ENCODE measurements at regions not wholly inside any gene's neighbourhood (a gene's known extent, or its start where the extent isn't known, plus 50 kb on each side); places are given as distances from the start of the nearest gene placed in this dataset.
"Not testable (repeated sequence)": the region's sequence is repeated elsewhere in the genome, so short reads cannot be mapped to it uniquely, and the experiment has no call there.

DNA sequence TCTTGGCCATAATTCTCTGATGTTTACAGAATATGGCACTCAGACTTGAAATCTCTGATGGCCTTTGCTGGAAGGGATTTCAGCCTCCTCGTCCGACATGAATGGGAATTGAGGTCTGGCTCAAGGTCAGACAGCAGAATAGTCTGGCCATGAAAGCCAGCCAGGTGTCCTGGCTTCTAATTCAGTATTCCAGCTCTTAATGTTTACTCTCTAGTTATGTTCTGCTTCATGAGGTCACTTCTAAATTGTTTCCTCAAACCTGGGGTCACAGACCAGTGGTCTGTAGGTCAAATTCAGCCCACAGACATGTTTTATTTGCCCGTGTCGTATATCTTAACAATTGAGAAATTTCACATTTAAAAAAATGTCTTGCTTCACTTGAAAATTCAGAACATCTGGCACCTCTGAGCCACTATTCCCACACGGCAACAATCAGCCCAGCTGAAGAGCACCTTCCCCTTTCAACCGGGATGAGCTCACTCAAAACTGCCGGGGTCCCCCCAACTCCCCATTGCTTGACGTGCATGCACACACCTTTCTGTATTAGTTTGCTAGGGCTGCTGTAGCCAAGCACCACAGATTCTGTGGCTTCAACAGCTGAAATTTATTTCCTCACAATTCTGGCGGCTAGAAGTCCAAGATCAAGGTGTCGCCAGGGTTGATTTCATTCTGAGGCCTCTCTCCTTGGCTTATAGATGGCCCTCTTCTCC lies 243.5 kb downstream of the ENC1 start:
- no peak for DNase-seq

DNA sequence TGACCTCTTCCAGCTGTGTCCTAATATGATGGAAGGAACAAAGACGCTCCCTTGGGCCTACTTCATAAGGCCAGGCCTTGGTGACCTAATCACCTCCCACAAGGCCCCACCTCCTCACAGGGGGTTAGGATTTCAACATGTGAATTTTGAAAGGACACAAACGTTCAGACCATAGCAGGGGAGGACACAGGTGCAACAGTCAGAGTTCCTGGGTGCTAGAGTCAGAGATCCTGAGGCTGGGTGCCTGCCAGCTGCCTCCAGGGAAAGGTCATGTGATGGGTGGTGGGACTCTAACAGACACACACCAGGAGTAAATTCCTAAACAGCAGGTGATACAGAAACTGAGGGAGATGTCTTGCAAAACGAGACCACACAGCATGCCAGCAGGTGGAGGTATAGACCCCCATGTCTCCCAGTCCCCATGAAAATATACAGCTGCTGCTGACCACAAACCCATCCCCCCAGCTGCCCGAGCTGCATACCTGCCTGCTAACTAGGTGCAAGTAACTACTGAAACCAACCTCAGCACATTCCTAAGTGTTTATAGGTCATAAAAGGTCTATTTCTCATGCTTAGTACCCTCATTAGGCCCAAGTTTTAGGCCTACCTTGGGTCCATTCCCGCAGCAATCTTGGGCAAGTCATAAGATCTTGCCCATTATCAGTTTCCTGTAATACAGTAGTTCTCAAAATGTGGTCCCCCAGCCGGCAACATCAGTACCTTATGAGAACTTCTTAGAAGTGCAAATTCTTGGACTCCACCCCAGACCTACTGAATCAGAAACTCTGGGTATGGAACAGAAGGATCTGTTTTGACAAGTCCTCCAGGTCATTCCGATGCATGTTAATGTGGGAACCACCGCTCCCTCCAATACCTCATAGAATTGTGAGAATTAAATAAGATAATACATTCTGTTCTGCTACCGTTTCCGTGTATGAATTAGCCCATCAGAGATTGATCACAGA lies 245.3 kb downstream of the ENC1 start:
- DNase-seq, result no peak

DNA sequence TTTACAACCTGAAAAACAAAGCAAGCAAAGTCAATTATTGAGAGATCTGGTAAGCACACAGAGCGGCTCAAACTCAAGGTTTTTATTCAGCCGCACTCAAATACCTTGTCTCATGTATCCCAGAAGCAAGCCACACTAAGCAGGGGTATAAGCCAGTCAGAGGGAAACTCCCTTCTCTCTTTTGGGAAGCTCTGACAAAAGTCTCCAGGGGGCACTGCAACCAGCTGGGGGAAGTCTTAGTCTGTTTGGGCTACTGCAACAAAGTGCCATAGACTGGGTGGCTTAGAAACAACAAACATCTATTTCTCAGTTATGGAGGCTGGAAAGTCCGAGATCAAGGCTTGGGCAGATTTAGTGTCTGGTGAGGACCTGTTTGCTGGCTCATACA lies 246.0 kb downstream of the ENC1 start:
- DNase-seq, result no peak

DNA sequence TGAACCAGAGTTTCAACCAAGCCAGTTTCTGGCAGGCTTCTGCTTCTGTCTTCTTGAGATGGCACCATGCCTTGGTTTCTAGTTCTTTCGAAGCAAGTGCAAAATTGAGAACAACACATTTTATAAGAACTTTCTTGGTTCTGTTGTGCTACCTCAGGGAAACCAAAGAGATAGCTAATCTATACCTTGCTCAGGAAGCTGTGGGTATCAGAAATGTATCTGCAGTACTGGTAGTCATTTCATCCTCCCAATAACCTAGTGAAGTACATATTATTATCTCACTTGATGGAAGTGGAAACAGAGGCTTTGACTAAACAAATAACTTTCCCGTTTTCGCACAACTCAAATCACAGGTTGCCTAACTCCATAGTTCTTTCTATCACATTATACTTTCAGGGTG lies 246.6 kb downstream of the ENC1 start:
- DNase-seq, result no peak

DNA sequence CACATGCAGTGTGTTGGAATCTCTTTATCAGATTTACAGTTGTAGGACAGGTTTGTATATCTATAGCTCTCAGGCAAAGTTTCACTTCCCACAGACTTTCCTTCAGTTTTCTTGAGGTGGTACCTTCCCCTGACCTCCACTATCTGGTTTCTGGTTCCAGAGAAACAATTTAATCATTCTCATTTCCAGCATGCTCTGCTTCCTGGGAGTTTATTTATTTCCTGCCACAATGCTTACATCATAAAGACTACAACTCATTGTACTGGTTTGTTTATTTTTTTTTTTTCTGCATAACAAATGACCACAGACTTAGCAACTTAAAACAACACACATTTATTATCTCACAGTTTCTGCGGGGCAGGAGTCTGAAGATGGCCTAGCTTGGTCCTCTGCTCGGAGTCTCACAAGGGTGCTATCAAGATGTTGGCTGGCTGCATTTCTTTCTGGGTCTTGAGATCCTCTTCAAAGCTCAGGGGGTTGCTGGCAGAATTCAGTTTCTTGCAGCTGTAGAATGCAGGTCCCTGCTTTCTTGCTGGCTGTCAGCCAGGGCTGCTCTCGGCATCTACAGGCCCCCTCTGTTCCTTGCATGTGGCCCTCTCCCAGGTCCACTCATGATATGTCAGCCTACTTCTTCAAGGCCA lies 247.7 kb downstream of the ENC1 start:
- DNase-seq, result no peak

DNA sequence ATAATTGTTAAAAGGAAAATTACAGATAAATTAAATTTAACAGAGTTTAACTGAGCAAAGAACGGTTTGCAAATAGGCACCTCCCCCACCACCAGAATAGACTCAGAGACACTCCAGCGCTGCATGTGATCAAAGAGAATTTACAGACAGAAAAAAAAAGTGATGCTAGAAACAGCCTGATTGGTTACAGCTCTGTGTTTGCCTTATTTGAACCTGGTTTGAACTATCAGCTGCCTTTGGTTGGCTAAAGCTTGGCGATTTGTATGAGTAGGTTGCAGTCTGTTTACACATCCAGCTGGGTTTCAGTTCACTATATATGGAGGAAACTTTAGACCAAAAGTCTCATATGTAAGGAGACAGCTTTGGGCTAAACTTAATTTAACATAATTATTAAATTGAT lies 249.1 kb downstream of the ENC1 start:
- DNase-seq, result no peak

DNA sequence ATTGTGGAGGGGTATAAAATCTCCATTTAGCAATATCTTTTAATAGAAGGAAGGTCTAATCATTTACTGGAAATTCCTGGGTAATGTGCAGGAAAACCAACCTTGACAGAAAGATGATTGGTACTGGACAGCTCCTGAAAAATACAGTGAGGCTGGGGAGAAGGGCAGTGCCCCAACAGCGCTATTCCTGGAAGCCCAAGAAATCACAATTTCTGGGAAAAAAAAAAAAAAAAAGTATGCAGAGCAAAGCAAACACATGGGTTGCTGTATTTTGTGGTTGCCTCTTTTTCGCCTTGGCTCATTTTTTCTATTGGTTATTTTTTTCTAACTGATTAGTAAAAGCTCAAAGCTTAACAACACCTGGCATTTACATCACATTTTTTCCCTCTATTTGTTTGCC lies 249.7 kb downstream of the ENC1 start:
- no peak for DNase-seq

DNA sequence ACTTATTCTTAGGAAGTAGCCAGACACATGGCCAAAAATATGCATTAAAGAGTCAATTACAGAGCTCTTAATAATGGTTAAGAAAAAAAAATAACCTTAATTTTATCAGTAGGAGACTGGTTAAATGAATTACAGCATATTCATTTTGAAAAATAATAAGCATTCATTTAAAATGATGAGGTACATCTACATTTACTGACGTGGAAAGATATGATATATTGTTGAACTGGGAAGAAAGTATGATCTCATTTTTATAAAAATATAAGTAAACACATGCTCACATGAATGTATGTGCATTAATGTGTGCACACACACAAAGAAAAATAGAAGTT lies 250.3 kb downstream of the ENC1 start:
- DNase-seq, result no peak

DNA sequence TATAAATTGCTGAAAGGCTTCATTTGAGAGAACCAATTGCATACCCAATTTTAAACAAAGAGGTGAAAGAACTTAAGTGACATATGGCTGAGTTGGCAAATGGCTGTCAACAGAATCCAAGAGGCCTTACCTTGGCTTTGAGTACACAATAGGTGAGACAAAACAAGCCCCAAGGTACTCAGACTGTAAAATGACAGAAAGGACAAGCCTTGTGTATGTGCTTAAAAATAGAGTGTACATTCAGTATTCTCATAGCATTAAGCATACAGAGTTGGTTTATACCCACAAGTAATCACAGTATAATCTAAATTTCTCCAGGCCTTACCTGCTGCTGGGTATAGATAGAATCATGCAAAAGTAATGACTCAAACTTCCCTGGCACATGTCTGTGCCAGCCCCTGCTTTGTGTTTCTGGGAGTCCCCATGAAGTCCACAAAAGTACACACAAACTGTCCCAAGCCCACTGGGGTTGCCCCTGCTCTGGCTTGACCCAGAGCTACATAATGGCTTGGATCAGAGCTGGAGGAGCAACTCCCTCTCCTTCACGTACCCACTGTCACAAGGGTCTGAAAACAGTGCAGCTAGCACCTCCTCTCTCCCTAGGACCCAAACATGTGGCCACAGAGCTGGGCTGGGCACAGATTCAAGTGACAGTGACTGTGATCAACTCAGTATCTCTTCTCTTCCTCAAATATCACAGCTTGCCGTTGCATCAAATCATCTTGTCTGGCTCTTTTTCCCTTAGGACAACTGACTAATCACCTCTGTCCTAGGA lies 250.8 kb downstream of the ENC1 start:
- DNase-seq, result no peak

DNA sequence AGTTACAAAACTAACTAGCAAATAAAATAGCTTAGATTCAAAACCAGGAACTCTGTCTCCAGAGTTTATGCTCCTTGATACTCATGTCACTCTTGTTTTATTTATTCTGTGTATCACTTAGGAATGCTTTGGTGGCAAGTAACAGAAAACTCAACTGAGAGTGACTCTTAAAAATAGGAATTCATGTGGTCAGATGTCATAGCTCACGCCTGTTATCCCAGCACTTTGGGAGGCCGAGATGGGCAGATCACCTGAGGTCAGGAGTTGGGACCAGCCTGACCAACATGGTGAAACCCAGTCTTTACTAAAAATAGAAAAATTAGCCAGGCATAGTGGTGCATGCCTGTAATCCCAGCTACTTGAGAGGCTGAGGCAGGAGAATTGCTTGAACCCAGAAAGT lies 252.1 kb downstream of the ENC1 start:
- DNase-seq, result not testable (repeated sequence)

DNA sequence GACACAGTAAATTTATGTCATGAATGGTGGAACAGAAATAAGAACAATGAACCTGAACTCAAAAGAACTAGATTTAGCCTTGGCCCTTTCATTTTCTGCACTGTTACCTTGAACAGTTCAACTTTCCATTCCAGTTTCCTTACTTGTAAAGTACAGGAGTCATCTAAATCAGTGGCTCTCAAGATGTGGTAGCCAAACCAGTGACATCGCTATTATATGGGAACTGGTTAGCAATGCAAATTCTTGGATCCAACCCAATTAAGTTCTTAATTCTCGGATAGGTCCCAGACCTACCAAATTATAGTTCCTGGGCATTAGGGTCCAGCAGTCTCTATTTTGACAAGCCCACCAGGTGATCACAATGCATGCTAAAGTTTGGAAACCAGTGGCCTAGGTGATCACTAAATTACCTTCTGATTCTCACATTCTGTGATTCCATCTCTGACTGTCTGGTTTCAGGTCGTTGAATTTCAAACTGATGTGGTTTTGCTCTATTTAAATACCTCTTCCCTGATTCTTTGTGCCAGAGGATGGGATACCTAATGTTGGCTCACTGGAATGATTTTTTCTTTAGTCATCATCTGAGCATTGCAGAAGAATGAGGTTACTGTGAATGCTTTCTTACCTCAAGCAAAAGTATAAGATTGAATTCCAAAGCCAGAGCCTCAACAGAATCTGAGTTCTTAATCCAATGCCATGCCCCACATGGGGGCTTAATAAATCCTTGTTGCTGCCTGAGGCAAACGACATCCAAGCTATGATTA lies 253.8 kb downstream of the ENC1 start:
- DNase-seq, result no peak

DNA sequence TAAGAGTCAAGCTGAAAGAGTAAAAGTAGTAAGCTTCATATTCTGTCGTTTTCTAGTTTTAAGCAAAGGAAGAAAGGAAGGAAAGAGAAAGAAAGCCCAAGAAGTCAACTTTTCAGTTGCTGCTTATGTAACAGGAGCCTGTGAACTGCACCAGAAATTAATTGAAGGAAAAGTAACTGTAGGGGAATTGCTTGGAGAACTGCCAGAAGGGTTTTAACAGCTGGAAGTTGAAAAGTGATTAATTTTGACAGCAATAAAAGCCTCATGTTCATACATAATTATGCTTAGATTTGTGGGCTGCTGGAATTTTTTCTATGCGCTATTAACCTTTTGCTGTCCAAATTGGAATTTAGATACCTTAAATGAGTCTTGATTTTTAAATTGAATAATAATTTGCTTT lies 255.7 kb downstream of the ENC1 start:
- no peak for DNase-seq

DNA sequence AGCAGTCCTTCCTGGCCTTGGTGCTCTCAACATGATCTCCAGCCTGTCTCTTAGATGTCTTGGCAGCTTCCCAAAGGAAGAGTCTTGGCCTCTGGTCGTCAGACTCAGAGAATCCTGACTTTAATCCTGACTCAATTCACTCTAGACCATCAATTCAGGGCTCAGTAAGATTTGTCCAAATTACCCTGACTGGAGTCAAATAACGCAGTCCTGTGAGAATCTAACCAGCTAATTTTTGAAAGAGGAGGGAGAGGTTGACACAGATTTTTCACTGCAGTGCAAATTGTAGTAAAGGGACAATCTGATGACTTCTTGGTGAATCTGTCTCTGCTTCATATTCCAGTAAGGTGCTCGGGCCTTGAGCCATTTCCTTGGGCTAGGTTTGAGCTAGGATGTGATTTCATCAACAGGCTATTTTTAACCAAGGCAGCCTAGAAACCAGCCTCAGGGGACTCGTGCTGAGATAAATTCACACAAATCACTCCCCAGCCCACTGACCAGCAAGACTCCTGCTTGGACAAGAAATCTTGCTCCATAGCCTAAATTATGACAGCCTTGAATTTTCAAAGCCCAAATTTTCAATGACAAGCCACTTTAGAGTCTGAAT lies 257.4 kb downstream of the ENC1 start:
- no peak for DNase-seq

DNA sequence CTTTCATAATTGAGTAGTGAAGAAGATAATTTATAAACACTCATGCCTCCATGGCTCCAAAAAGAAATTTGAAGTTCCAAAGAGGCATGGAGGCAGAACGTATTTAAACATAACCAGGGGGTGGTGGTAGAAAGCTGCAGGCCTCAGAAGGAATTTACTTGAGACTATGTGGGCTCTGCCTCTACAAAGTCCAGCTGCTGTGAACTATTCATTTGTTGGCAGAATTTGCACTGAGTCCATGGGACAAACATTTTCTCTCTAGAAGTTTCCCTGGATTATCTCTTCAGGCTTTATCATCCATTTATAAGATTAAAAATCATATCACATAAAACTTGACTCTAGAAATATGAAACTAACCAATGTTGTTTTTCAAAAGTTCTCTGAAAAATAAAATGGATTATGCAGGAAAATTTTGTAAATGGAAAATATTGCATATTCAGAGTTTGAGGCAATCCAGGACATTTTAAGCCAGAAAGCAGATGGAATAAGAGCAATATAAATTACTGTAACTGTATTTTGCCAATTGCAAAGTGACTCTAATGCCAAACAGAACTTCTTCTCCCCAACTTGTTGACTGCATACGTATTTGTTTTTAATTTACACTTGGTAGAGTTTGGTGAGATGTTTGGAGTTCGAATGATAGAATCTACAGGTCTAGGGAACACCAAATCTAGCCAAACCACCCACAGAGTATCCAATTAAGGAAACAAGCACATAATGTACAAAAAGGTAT lies 258.2 kb downstream of the ENC1 start:
- no peak for DNase-seq

DNA sequence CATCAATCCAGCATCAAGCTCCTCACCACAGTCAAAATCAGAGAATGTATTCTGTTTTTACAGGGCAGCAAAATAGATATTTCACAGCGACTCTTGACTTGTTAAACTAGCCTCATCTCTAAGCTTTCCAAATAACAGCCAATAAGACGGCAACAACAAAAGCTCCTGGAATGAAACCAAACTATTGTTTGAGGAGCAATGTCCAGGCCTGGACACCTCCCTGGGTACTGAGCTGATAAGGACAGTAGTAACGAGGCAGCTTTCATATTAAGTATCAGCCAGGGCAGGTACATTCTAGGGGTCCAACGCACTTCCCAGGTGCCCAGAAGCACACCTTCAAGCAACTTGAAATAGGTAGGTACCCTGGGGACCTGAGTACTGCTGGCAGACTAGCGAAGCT lies 260.3 kb downstream of the ENC1 start:
- DNase-seq, result no peak

DNA sequence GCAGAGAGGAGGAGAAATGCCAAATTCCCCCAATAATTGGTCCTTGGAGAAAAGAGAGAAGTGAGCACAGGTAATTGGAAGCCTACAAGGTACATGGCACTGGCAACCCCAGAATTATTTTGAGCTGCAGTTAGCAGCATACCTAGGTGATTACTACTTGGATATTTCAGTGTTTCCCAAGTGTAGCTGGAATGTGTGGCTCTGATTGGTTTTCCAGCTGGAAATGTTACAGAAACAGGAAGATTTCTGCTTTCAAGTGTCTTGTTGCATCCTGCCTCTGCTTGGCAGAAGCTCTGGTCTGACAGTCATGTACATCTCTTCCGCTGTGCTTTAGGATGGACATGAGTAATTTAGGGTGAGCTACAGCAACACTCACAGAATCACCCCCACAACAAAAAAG lies 262.1 kb downstream of the ENC1 start:
- DNase-seq, result no peak

DNA sequence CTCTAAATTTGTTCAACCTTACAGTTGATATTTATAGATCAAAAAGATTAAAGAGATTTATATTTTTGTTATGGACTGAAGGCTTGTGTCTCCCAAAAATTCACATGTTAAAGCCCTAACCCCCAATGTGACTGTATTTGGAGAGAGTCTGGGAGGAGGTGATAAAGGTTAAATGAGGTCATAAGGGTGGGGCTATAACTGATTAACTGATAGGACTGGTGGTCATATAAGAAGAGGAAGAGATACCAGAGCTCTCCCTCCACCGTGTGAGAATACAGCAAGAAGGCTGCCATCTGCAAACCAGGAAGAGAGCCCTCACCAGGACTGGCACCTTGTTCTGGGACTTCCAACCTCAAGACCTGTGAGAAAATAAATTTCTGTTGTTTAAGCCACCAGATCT lies 264.3 kb downstream of the ENC1 start:
- no peak for DNase-seq

DNA sequence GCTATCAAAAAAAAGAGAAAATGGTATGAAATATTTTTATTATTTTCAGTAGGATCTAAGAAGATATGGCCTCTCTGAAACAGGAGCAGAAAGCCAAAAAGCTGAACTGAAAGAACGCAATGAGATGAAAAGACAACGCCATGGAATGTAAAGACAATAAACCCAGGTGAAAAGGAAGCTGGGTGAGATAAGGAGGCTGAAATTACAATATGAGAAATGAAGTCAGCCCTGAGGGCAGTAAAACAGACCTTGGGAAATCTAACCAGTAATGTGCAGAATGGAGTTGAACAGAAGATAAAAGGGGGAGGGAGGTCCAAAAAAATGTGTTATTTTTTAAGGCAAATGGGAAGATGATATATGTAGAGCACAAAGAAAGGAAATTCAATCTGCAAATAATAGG lies 265.3 kb downstream of the ENC1 start:
- no peak for DNase-seq

DNA sequence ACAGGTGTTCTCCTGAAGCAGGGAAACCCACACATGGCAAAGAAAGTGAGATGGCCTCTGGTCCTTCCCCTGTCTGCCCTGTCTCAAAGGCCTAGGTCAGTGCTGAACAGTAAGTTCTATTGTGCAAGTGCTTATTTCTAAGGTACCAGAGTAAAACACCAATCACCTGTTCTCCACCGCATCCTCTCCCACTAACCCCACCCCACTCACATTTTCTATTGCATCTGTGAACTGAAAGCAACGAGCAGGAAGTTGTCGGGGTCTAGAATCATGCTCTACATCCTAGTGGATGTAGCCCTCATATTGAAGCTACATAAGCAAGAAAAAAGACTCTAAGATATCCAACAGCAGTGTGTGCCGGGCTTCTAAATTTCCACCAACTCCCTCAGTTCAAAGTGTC lies 265.9 kb downstream of the ENC1 start:
- DNase-seq, result no peak

DNA sequence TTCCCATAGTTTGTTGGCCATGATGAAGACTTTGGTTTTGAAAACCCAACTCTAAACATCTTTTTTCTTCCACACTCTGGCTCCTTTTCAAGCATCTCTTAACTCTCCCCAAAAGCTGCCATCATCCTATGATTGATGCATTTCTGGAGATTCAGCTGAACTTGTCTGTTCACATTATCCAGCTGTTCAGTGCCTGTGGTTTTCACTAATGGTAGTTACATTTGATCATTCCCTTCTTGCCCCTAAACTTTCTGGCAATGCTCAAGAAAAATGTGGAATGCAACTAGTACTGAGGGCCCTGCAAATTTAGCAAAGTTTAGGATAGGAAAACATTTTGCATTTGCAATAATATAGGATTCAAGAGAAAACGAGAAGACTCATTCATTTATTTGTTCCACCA lies 267.5 kb downstream of the ENC1 start:
- DNase-seq, result no peak

DNA sequence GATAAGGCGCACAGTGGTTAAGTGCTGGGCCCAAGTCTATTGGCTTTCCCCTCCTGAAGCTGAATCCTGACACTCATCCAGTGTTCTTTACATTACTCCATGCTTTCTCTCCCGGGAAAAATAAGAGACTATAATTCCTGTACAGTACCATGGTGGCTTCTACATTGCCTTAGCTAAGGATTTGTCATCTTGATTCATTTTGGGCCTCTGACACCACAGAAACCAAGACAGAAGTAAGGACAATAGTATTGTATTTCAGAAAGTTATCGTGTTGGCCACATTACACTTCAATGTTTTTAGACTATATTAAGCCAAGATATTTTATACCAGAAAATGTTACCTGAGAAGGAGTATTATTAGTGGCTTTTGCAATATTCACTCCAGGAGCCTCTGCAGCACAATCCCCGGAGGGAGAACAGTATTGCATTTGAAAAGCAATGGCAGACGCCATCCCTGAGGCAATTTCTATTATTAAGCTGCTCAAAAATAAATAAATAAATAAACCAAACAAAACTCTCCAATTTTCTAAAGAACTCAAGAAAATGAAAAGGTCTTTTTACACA lies 267.9 kb downstream of the ENC1 start:
- DNase-seq, result no peak
